Activated T-helper 2 cell treated with anti-CD3 and anti-CD28 coated beads, Interferon-gamma antibody, Interleukin-2, Interleukin-4, amounts not matched to agents 10 μg/mL and 5 μg/mL and 100 μg/mL, durations not matched to agents 14 hours and 24 hours and 36 hours (primary cell): ENCODE measurements at regions not wholly inside any gene's neighbourhood (a gene's known extent, or its start where the extent isn't known, plus 50 kb on each side); places are given as distances from the start of the nearest gene placed in this dataset.

Experiments
- DNase-seq: peaks from one replicate; pipeline ENCODE4 v3.0.0; 2021; ENCODE audit warnings: low spot score
- H3K27ac Mint-ChIP-seq: one replicate; pipeline ENCODE4 v1.8.0; 2021; ENCODE audit warnings: mixed read lengths
- H3K27me3 Mint-ChIP-seq: one replicate; pipeline ENCODE4 v1.8.0; 2021; ENCODE audit warnings: low read depth, mixed read lengths
- H3K36me3 Mint-ChIP-seq: one replicate; pipeline ENCODE4 v1.8.0; 2021; ENCODE audit warnings: low read depth, mixed read lengths
- H3K4me1 Mint-ChIP-seq: one replicate; pipeline ENCODE4 v1.8.0; 2021; ENCODE audit warnings: low read depth, mixed read lengths
- H3K4me3 Mint-ChIP-seq: one replicate; pipeline ENCODE4 v1.8.0; 2021; ENCODE audit warnings: low read depth, mild to moderate bottlenecking, moderate library complexity, mixed read lengths
- H3K9me3 Mint-ChIP-seq: one replicate; pipeline ENCODE4 v1.8.0; 2021; ENCODE audit warnings: mixed read lengths
- intact Hi-C: fragments of 100-400 bp; cut with micrococcal nuclease; formaldehyde crosslinking; loops from one replicate; pipeline ENCODE4 v1.15.1; 2023

DNA sequence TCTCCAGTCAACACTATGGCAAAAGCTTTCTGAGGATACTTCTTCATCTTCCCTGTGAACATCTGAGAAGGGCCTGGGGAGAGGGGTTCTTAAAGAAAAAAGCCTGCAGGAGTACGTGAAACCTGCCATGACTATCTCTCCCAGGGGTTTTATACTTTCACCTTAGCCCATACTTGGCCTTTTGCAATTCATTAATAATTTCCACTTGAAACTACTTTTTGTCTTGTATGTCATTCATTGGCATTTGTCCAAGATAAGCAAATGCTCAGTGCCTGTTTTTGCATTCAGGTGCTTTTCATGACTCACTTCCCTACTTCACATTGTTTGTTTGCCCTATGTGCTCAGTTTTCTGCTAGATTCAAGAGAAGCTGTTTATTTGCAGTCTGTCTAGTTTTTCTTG is 580.3 kb upstream of the GJE1 start:
- intact Hi-C loops: no loop called here
- Mint-ChIP-seq H3K4me1 (peaks cover 7% of the 10 kb centered on the region), H3K27me3 (peaks cover 3% of the 10 kb centered on the region), H3K9me3 (peaks cover 11% of the 10 kb centered on the region), H3K4me3 (no peak overlapping the region), H3K27ac (no peak overlapping the region), H3K36me3 (no peaks in the 10 kb centered on the region)
- no peak for DNase-seq

DNA sequence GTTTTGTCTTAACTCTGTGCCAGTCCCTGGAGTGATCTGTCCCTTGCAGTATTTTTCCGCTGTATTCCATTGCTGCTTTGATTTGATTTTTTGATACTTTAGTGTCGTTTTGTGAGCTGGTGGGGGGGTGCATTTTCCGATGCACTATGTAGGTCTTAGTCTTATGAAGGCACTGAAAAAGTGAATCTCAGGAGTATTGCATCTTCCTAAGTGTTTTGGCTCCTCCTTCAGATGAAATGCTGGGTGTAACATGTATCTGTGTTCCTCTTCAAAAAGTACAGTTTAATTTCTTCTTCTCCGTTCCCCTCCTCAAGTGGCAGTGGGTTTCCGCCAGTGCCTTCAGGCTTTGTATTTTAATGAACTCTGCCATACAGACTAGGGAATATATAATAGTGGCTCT is 580.7 kb upstream of the GJE1 start:
- Mint-ChIP-seq H3K4me3 (no peak overlapping the region), H3K4me1 (peaks cover 7% of the 10 kb centered on the region), H3K9me3 (peaks cover 11% of the 10 kb centered on the region), H3K27me3 (peaks cover 3% of the 10 kb centered on the region), H3K27ac (no peak overlapping the region), H3K36me3 (no peaks in the 10 kb centered on the region)
- intact Hi-C loops: no loop called here
- no peak for DNase-seq

- no peaks in the 10 kb centered on the region for H3K36me3 Mint-ChIP-seq
- H3K9me3 Mint-ChIP-seq: peaks cover 11% of the 10 kb centered on the region
- intact Hi-C loops: no loop called here
- no peak overlapping the region for H3K27ac Mint-ChIP-seq
- H3K4me1 Mint-ChIP-seq: peaks cover 7% of the 10 kb centered on the region
- no peak overlapping the region for H3K4me3 Mint-ChIP-seq
- H3K27me3 Mint-ChIP-seq: peaks cover 5% of the 10 kb centered on the region
- DNase-seq: no peak
These were observed 581.4 kb upstream of the GJE1 start for GRCh38 chr6:141551318-141551717.

GRCh38 chr6:141550471-141550870 is 582.3 kb upstream of the GJE1 start:
- Mint-ChIP-seq H3K36me3 (no peaks in the 10 kb centered on the region), H3K4me3 (no peak overlapping the region), H3K27me3 (peaks cover 5% of the 10 kb centered on the region), H3K27ac (no peak overlapping the region), H3K4me1 (peaks cover 7% of the 10 kb centered on the region), H3K9me3 (peaks cover 11% of the 10 kb centered on the region)
- intact Hi-C loops: no loop called here
- no peak for DNase-seq

GRCh38 chr6:141548966-141549365 is 583.8 kb upstream of the GJE1 start:
- intact Hi-C loops: no loop called here
- Mint-ChIP-seq H3K27ac (no peak overlapping the region), H3K27me3 (peaks cover 2% of the 10 kb centered on the region), H3K36me3 (no peaks in the 10 kb centered on the region), H3K9me3 (peaks cover 11% of the 10 kb centered on the region), H3K4me3 (no peak overlapping the region), H3K4me1 (peaks cover 5% of the 10 kb centered on the region)
- no peak for DNase-seq

DNA sequence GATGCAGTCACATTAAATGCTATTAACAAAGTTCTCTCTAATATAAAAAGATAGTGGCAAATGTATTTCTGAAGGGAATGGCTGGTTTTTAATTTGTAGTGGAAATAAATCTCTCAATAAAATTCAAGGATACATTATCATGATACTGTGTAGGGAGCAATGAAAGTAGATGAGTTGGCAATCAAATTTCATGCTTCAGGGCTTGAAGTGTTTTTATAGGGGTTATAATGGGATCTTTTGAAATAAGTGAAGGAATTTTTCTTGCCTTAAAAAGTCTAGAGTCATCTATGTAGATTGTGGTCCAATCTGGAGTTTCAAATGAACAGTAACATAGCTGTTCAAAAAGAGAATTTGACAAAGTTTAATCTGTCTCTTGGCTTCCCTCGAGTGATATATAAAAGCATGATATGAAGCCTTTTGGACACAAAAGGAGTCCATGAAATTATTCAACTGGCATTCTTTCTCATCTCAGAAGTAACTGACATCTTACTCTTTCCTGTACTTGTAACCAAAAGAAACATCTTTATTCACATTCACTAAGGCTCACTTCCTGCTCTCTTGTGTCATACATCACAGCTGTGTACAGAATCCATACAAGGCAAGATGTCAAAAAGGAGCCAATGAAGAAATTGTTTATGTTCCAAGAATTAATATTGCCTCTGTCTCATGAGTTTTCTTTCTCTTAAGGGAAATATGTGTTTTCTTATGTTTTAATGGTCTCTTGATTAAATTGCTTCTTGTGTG is 591.0 kb upstream of the GJE1 start:
- Mint-ChIP-seq H3K9me3 (no peaks in the 10 kb centered on the region), H3K27ac (no peak overlapping the region), H3K4me1 (peaks cover 3% of the 10 kb centered on the region), H3K27me3 (peaks cover 2% of the 10 kb centered on the region), H3K4me3 (no peak overlapping the region), H3K36me3 (no peaks in the 10 kb centered on the region)
- intact Hi-C loops: no loop called here
- no peak for DNase-seq

- H3K27me3 Mint-ChIP-seq: peaks cover 2% of the 10 kb centered on the region
- H3K27ac Mint-ChIP-seq: no peak overlapping the region
- no peak overlapping the region for H3K4me3 Mint-ChIP-seq
- H3K4me1 Mint-ChIP-seq: peaks cover 3% of the 10 kb centered on the region
- no peak for DNase-seq
- H3K36me3 Mint-ChIP-seq: no peaks in the 10 kb centered on the region
- intact Hi-C loops: no loop called here
- no peaks in the 10 kb centered on the region for H3K9me3 Mint-ChIP-seq
These were observed 592.5 kb upstream of the GJE1 start for GRCh38 chr6:141540207-141540606.

DNA sequence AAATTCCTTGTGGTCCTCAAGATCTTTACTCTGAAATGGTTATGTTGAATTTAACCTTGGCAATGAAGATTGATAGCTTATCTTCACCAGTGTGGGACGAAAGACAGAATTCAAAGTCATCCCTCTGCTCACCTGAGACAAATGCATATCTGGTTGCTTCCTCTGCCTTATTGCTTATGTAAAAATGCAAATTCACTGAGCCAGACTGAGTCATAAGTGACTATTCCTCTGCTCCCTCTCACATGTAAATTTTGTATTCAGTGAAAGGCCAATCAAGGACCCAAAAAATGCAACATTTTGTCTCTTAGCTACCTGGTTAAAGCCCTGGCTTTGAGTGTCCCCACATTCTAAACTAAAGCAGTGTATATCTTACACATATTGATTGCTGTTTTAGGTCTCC is 593.1 kb upstream of the GJE1 start:
- H3K27me3 Mint-ChIP-seq: peaks cover 6% of the 10 kb centered on the region
- H3K36me3 Mint-ChIP-seq: no peaks in the 10 kb centered on the region
- intact Hi-C loops: no loop called here
- H3K9me3 Mint-ChIP-seq: no peaks in the 10 kb centered on the region
- H3K4me1 Mint-ChIP-seq: peaks cover 3% of the 10 kb centered on the region
- H3K4me3 Mint-ChIP-seq: no peak overlapping the region
- no peak overlapping the region for H3K27ac Mint-ChIP-seq
- DNase-seq: no peak

GRCh38 chr6:141532211-141532610 is 600.5 kb upstream of the GJE1 start:
- Mint-ChIP-seq H3K36me3 (no peaks in the 10 kb centered on the region), H3K4me3 (no peak overlapping the region), H3K4me1 (no peaks in the 10 kb centered on the region), H3K27ac (no peak overlapping the region), H3K9me3 (no peaks in the 10 kb centered on the region), H3K27me3 (peaks cover 7% of the 10 kb centered on the region)
- intact Hi-C loops: no loop called here
- no peak for DNase-seq

GRCh38 chr6:141531040-141531439 is 601.7 kb upstream of the GJE1 start:
- Mint-ChIP-seq H3K27me3 (peaks cover 9% of the 10 kb centered on the region), H3K27ac (no peak overlapping the region), H3K4me1 (no peaks in the 10 kb centered on the region), H3K36me3 (no peaks in the 10 kb centered on the region), H3K9me3 (no peaks in the 10 kb centered on the region), H3K4me3 (no peak overlapping the region)
- DNase-seq: no peak
- intact Hi-C loops: no loop called here

- no peaks in the 10 kb centered on the region for H3K4me1 Mint-ChIP-seq
- H3K27me3 Mint-ChIP-seq: peaks cover 8% of the 10 kb centered on the region
- H3K27ac Mint-ChIP-seq: no peak overlapping the region
- H3K9me3 Mint-ChIP-seq: no peaks in the 10 kb centered on the region
- H3K4me3 Mint-ChIP-seq: no peak overlapping the region
- H3K36me3 Mint-ChIP-seq: no peaks in the 10 kb centered on the region
- intact Hi-C loops: no loop called here
- DNase-seq: no peak
These were observed 604.1 kb upstream of the GJE1 start for GRCh38 chr6:141528596-141528995.

DNA sequence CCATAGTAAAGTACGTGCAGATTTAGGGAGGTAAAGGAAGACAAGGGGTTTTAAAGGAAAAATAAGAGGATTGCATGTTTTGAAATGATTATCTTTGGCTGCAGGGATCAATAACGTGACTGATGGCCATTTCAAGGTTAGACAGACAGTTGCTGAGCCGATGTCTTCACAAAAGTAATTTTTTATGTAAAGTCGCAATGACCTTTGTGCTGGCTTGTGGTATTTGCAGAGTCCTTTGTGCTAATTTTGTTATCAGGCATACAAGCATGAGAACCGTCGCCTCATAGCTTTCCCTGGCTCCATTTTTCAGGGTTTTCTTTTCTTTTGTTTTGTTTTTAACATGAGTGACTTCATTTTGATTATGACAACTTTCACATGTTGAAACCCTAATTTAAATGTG is 605.7 kb upstream of the GJE1 start:
- Mint-ChIP-seq H3K4me3 (no peak overlapping the region), H3K9me3 (no peaks in the 10 kb centered on the region), H3K27ac (no peak overlapping the region), H3K36me3 (no peaks in the 10 kb centered on the region), H3K4me1 (no peaks in the 10 kb centered on the region), H3K27me3 (peaks cover 10% of the 10 kb centered on the region)
- intact Hi-C loops: no loop called here
- DNase-seq: no peak

DNA sequence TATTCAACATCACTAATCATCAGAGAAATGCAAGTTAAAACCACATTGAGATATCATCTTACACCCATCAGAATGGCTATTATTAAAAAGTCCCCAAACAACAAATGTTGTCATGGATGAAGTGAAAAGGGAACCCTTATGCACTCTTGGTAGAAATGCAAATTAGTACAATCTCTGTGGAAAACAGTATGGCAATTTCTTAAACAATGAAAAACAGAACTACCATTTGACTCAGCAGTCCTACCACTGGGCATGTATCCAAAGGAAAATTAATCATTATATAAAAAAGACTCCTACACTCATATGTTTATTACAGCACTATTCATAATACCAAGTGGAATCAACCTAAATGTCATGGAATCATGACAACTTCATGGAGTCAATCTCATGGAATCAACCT is 611.3 kb upstream of the GJE1 start:
- no peak overlapping the region for H3K4me3 Mint-ChIP-seq

DNA sequence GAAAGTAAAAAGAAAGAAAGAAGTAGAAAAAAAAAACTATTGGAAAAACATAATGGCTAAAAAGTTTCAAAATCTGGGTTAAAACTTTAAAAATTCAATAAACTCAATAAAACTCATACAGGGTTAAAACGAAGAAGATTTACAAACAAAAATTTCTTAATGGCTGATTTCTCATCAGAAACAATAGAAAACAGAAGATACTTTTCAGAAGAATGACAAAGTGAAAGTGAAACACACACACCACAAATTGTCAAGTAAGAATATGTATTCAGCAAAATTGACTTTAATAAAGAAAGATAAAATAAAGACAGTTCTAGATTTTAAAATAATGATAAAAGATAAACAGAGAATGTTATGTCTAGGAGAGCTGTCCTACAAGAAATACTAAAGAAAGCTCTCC is 618.9 kb upstream of the GJE1 start:
- no peak for DNase-seq
- H3K9me3 Mint-ChIP-seq: no peaks in the 10 kb centered on the region
- H3K27ac Mint-ChIP-seq: no peak overlapping the region
- peaks cover 1% of the 10 kb centered on the region for H3K27me3 Mint-ChIP-seq
- H3K36me3 Mint-ChIP-seq: no peaks in the 10 kb centered on the region
- peaks cover 13% of the 10 kb centered on the region for H3K4me1 Mint-ChIP-seq
- H3K4me3 Mint-ChIP-seq: peak overlapping the region; percentile 26
- intact Hi-C loops: loop anchor here (2.0 kb wide), 1 partner anchor 31 kb away; no protein-coding TSS in a partner anchor

More for the DNA sequence above, 611.3 kb upstream of the GJE1 start:
- Mint-ChIP-seq H3K9me3 (no peaks in the 10 kb centered on the region), H3K27me3 (peaks cover 7% of the 10 kb centered on the region), H3K36me3 (no peaks in the 10 kb centered on the region), H3K4me1 (no peaks in the 10 kb centered on the region), H3K27ac (no peak overlapping the region)
- no peak for DNase-seq
- intact Hi-C loops: no loop called here
